ENCODE measurements at regions not wholly inside any gene's neighbourhood (a gene's known extent, or its start where the extent isn't known, plus 50 kb on each side); places are given as distances from the start of the nearest gene placed in this dataset.

DNA sequence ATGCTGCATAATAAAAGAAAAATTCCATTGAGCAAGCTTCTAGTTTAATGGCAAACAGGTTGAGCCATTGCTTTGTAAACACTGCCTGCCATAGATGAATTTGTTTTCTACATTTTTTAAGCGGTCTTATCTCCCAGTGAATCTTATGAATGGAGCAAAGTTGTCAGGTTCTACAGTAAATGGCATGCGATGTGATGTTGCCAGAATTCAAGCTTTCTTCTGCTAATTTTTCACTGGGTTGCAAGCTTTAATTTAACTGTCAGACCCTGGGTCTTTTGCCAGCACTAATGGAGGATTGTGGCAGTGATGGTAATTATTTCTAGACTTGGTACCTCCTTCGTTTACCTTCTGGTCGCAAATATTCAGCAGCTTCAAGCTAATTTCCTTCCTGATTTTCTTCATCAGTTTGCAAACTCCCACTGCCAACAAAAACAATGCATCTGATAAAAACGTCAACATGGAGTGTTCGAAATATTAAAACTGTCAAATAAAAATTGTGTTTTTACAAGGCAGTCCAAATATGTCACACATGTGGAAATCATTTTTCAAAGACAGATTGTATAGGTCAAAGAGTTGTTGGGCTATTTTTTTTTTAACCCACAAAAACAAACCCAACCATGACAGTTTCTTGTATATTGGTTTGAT, 274.2 kb upstream of the ERCC4 start:
- TF ChIP-seq CTCF (conservative IDR thresholded peaks at IDR 0.05; ENCODE audit: low read depth in 2 of 2), result no peak
- TF ChIP-seq POLR2AphosphoS5 (IDR thresholded peaks at IDR 0.05; ENCODE audit: low read depth), result no peak
- no peak for TF ChIP-seq EZH2 (IDR thresholded peaks at IDR 0.05; ENCODE audit: low read depth, unreplicated experiment)
- TF ChIP-seq JUNB (IDR thresholded peaks at IDR 0.05; ENCODE audit: unreplicated experiment), result no peak
